HK-2 (cell line): ENCODE measurements at regions not wholly inside any gene's neighbourhood (a gene's known extent, or its start where the extent isn't known, plus 50 kb on each side); places are given as distances from the start of the nearest gene placed in this dataset.
"Not testable (repeated sequence)": the region's sequence is repeated elsewhere in the genome, so short reads cannot be mapped to it uniquely, and the experiment has no call there.

ENCODE experiments used
- DNase-seq: peaks from one replicate; pipeline ENCODE4 v3.0.0-alpha.2; 2018; ENCODE audit not compliant: unreplicated experiment

GRCh38 chr4:77366876-77367275, 209.9 kb downstream of the CCNG2 start:
- DNase-seq, result not testable (repeated sequence)

GRCh38 chr4:77367638-77368037, 210.6 kb downstream of the CCNG2 start:
- DNase-seq, result no peak

- no peak for DNase-seq
Observed at GRCh38 chr4:77372375-77372774, 215.4 kb downstream of the CCNG2 start.

GRCh38 chr4:77375866-77376607, 219.0 kb downstream of the CCNG2 start:
- no peak for DNase-seq

- no peak for DNase-seq
Observed at GRCh38 chr4:77376788-77377460, 219.9 kb downstream of the CCNG2 start.

GRCh38 chr4:77384094-77384493, 221.5 kb upstream of the CXCL13 start:
- no peak for DNase-seq

- peak; percentile 53 for DNase-seq
Observed at GRCh38 chr4:77385124-77385969, 220.3 kb upstream of the CXCL13 start.

- DNase-seq, result no peak
Observed at GRCh38 chr4:77393996-77394395, 211.6 kb upstream of the CXCL13 start.

GRCh38 chr4:77395481-77395880, 210.1 kb upstream of the CXCL13 start:
- no peak for DNase-seq

- DNase-seq, result no peak
Observed at GRCh38 chr4:77398256-77398655, 207.4 kb upstream of the CXCL13 start.

GRCh38 chr4:77399831-77400230, 205.8 kb upstream of the CXCL13 start:
- no peak for DNase-seq

GRCh38 chr4:77413766-77414165, 191.9 kb upstream of the CXCL13 start:
- DNase-seq, result no peak

- no peak for DNase-seq
Observed at GRCh38 chr4:77415689-77416088, 189.9 kb upstream of the CXCL13 start.

GRCh38 chr4:77418333-77418732, 187.3 kb upstream of the CXCL13 start:
- DNase-seq, result no peak

- no peak for DNase-seq
Observed at GRCh38 chr4:77430847-77431246, 174.8 kb upstream of the CXCL13 start.

GRCh38 chr4:77431546-77431945, 174.1 kb upstream of the CXCL13 start:
- no peak for DNase-seq

- no peak for DNase-seq
Observed at GRCh38 chr4:77432717-77433417, 172.8 kb upstream of the CXCL13 start.

GRCh38 chr4:77433418-77433733, 172.2 kb upstream of the CXCL13 start:
- DNase-seq, result peak; percentile 2

- no peak for DNase-seq
Observed at GRCh38 chr4:77434299-77435092, 171.1 kb upstream of the CXCL13 start.

- no peak for DNase-seq
Observed at GRCh38 chr4:77437079-77437478, 168.5 kb upstream of the CXCL13 start.

GRCh38 chr4:77438549-77438948, 167.1 kb upstream of the CXCL13 start:
- no peak for DNase-seq
